ENCODE measurements at regions not wholly inside any gene's neighbourhood (a gene's known extent, or its start where the extent isn't known, plus 50 kb on each side); places are given as distances from the start of the nearest gene placed in this dataset.

GRCh38 chr21:38067086-38067739 lies 151.0 kb upstream of the KCNJ6 start:
- TF ChIP-seq CTCF (IDR thresholded peaks at IDR 0.05) = no peak
- no peak for TF ChIP-seq REST (IDR thresholded peaks at IDR 0.05; ENCODE audit: insufficient read depth in 1 of 2, low read depth in 2 of 2, low read length in 1 of 2)
- TF ChIP-seq POLR2AphosphoS5 (IDR thresholded peaks at IDR 0.05; ENCODE audit: low read depth, low read length) = no peak
